GM21526 (cell line): ENCODE measurements at regions not wholly inside any gene's neighbourhood (a gene's known extent, or its start where the extent isn't known, plus 50 kb on each side); places are given as distances from the start of the nearest gene placed in this dataset.

ENCODE experiments used
- ATAC-seq: cut with Tn5 transposase; IDR thresholded peaks from one replicate; pipeline ENCODE4 v1.9.1; 2021; ENCODE audit warnings: moderate library complexity; ENCODE audit not compliant: unreplicated experiment, low FRiP score

GRCh38 chr10:21100871-21101514, 203.9 kb upstream of the NEBL start:
- ATAC-seq = no peak

GRCh38 chr10:21100190-21100589, 203.1 kb upstream of the NEBL start:
- ATAC-seq = no peak

- no peak for ATAC-seq
These were observed 202.4 kb upstream of the NEBL start for GRCh38 chr10:21099291-21100062.

GRCh38 chr10:21097926-21098355, 200.8 kb upstream of the NEBL start:
- ATAC-seq = no peak

GRCh38 chr10:21095494-21096055, 198.5 kb upstream of the NEBL start:
- no peak for ATAC-seq

- no peak for ATAC-seq
These were observed 198.0 kb upstream of the NEBL start for GRCh38 chr10:21095073-21095472.

GRCh38 chr10:21092683-21093524, 195.8 kb upstream of the NEBL start:
- ATAC-seq = no peak

- ATAC-seq = no peak
These were observed 193.5 kb upstream of the NEBL start for GRCh38 chr10:21090609-21091082.

- no peak for ATAC-seq
These were observed 190.4 kb upstream of the NEBL start for GRCh38 chr10:21087476-21087875.

- ATAC-seq = no peak
These were observed 187.6 kb upstream of the NEBL start for GRCh38 chr10:21084700-21085099.

- no peak for ATAC-seq
These were observed 186.8 kb upstream of the NEBL start for GRCh38 chr10:21083861-21084260.

GRCh38 chr10:21082206-21082605, 185.1 kb upstream of the NEBL start:
- no peak for ATAC-seq

- no peak for ATAC-seq
These were observed 183.2 kb upstream of the NEBL start for GRCh38 chr10:21080261-21080660.

GRCh38 chr10:21079330-21079658, 182.2 kb upstream of the NEBL start:
- ATAC-seq = no peak

GRCh38 chr10:21078410-21079329, 181.6 kb upstream of the NEBL start:
- no peak for ATAC-seq

GRCh38 chr10:21077681-21078080, 180.6 kb upstream of the NEBL start:
- no peak for ATAC-seq

- ATAC-seq = no peak
These were observed 179.3 kb upstream of the NEBL start for GRCh38 chr10:21076381-21076780.

- ATAC-seq = no peak
These were observed 178.8 kb upstream of the NEBL start for GRCh38 chr10:21075880-21076279.

- no peak for ATAC-seq
These were observed 174.0 kb upstream of the NEBL start for GRCh38 chr10:21071001-21071673.
